ENCODE measurements at regions not wholly inside any gene's neighbourhood (a gene's known extent, or its start where the extent isn't known, plus 50 kb on each side); places are given as distances from the start of the nearest gene placed in this dataset.

- H3K4me3 ChIP-seq (ENCODE audit: low read depth, poor library complexity, severe bottlenecking), result no peak overlapping the region
- DNase-seq (ENCODE audit: low spot score in 2 of 2), result no peak
- intact Hi-C loops (cut with DNase I; ENCODE audit: low total_unique reads), result loop anchor here (2.0 to 10.0 kb wide), 3 partner anchors 134 to 459 kb away; no protein-coding TSS in a partner anchor
- TF ChIP-seq CTCF (IDR thresholded peaks at IDR 0.05) (no peak), POLR2A (IDR thresholded peaks at IDR 0.05) (no peak)
- WGBS, 2 donors, result 30 to 40% methylated on average over 5 of the region's 5 CpGs
Measured at GRCh38 chr7:25391295-25391861, 163.1 kb upstream of the NPVF start.

- WGBS, 2 donors, result 83 to 89% methylated on average over 7 of the region's 7 CpGs
- TF ChIP-seq CTCF (IDR thresholded peaks at IDR 0.05) (no peak), POLR2A (IDR thresholded peaks at IDR 0.05) (no peak)
- H3K4me3 ChIP-seq (ENCODE audit: low read depth, poor library complexity, severe bottlenecking), result no peak overlapping the region
- no peak for DNase-seq (ENCODE audit: low spot score in 2 of 2)
- intact Hi-C loops (cut with DNase I; ENCODE audit: low total_unique reads), result loop anchor here (2.0 to 10.0 kb wide), 3 partner anchors 135 to 459 kb away; no protein-coding TSS in a partner anchor
Measured at GRCh38 chr7:25391961-25392587, 163.8 kb upstream of the NPVF start.

GRCh38 chr7:25392588-25393338 is 164.5 kb upstream of the NPVF start:
- no peak for DNase-seq (ENCODE audit: low spot score in 2 of 2)
- WGBS, 2 donors, result 85 to 95% methylated on average over 10 of the region's 10 CpGs
- intact Hi-C loops (cut with DNase I; ENCODE audit: low total_unique reads), result loop anchor here (5.0 to 10.0 kb wide), 2 partner anchors 135 to 172 kb away; no protein-coding TSS in a partner anchor
- no peak for TF ChIP-seq POLR2A (IDR thresholded peaks at IDR 0.05)
- no peak for TF ChIP-seq CTCF (IDR thresholded peaks at IDR 0.05)
- no peak overlapping the region for H3K4me3 ChIP-seq (ENCODE audit: low read depth, poor library complexity, severe bottlenecking)

GRCh38 chr7:25395976-25396375 is 167.7 kb upstream of the NPVF start:
- WGBS, 2 donors, result 92 to 94% methylated on average over 5 of the region's 5 CpGs
- no peak overlapping the region for H3K4me3 ChIP-seq (ENCODE audit: low read depth, poor library complexity, severe bottlenecking)
- TF ChIP-seq CTCF (IDR thresholded peaks at IDR 0.05) (no peak), POLR2A (IDR thresholded peaks at IDR 0.05) (no peak)
- intact Hi-C loops (cut with DNase I; ENCODE audit: low total_unique reads), result loop anchor here (10.0 kb wide), 1 partner anchor 169 kb away; no protein-coding TSS in a partner anchor
- DNase-seq (ENCODE audit: low spot score in 2 of 2), result no peak

- H3K4me3 ChIP-seq (ENCODE audit: low read depth, poor library complexity, severe bottlenecking), result no peak overlapping the region
- intact Hi-C loops (cut with DNase I; ENCODE audit: low total_unique reads), result loop anchor here (10.0 kb wide), 1 partner anchor 168 kb away; no protein-coding TSS in a partner anchor
- TF ChIP-seq CTCF (IDR thresholded peaks at IDR 0.05), result no peak
- TF ChIP-seq POLR2A (IDR thresholded peaks at IDR 0.05), result no peak
- 89 to 92% methylated on average over 3 of the region's 3 CpGs for WGBS, 2 donors
- DNase-seq (ENCODE audit: low spot score in 2 of 2), result no peak
Measured at GRCh38 chr7:25396668-25397067, 168.4 kb upstream of the NPVF start.
